ENCODE measurements at regions not wholly inside any gene's neighbourhood (a gene's known extent, or its start where the extent isn't known, plus 50 kb on each side); places are given as distances from the start of the nearest gene placed in this dataset.

GRCh38 chr2:226608451-226608850 is 191.2 kb downstream of the IRS1 start:
- TF ChIP-seq, protein P1, sequence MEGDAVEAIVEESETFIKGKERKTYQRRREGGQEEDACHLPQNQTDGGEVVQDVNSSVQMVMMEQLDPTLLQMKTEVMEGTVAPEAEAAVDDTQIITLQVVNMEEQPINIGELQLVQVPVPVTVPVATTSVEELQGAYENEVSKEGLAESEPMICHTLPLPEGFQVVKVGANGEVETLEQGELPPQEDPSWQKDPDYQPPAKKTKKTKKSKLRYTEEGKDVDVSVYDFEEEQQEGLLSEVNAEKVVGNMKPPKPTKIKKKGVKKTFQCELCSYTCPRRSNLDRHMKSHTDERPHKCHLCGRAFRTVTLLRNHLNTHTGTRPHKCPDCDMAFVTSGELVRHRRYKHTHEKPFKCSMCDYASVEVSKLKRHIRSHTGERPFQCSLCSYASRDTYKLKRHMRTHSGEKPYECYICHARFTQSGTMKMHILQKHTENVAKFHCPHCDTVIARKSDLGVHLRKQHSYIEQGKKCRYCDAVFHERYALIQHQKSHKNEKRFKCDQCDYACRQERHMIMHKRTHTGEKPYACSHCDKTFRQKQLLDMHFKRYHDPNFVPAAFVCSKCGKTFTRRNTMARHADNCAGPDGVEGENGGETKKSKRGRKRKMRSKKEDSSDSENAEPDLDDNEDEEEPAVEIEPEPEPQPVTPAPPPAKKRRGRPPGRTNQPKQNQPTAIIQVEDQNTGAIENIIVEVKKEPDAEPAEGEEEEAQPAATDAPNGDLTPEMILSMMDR (IDR thresholded peaks at IDR 0.05), result no peak

DNA sequence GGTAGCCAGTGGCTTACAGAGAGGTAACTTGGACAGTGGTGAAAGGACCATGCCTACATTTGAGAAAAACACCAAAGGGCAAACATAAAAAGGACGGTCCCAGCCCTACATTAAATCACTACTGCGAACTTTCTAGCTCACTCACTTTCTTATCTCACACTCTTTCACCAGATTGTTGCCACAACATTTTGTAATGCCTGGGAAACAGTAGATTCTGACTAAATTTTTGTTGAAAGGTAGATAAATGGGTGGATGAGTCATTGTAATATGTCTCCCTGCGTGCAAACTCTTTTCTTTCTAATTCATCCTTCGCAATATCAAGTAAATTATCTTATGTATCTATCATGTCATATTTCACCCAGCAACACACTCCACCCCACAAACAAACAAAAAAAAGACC is 192.2 kb downstream of the IRS1 start:
- TF ChIP-seq, protein P1 (IDR thresholded peaks at IDR 0.05), result no peak

- TF ChIP-seq, protein P1 (IDR thresholded peaks at IDR 0.05), result no peak
Measured at GRCh38 chr2:226605642-226606041, 194.0 kb downstream of the IRS1 start.

- TF ChIP-seq, protein P1 (IDR thresholded peaks at IDR 0.05), result no peak
Measured at GRCh38 chr2:226603606-226604005, 196.0 kb downstream of the IRS1 start.

GRCh38 chr2:226601881-226602662 is 197.5 kb downstream of the IRS1 start:
- TF ChIP-seq, protein P1 (IDR thresholded peaks at IDR 0.05), result no peak

DNA sequence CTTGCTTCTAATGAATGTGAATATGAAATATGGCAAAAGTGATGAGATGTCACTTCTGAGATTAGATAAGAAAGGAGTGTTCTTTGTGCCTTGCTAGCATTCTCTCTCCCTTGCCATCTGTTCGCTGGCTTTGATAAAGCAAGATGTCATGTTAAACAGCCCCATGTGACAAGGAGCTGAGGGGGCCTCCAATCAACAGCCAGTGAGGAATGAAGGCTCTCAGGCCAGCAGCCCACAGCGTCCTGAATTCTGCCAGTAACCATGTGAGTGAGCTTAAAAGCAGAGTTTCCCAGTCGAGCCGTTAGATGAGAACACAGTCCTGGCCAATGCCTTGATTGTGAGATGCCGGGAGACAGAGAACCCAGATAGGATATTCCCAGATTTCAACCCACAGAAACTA is 198.8 kb downstream of the IRS1 start:
- TF ChIP-seq, protein P1 (IDR thresholded peaks at IDR 0.05), result no peak

GRCh38 chr2:226600184-226600583 is 199.4 kb downstream of the IRS1 start:
- TF ChIP-seq, protein P1 (IDR thresholded peaks at IDR 0.05), result no peak
